Hepatocyte (in vitro differentiated cells): ENCODE measurements at regions not wholly inside any gene's neighbourhood (a gene's known extent, or its start where the extent isn't known, plus 50 kb on each side); places are given as distances from the start of the nearest gene placed in this dataset.
"Not testable (repeated sequence)": the region's sequence is repeated elsewhere in the genome, so short reads cannot be mapped to it uniquely, and the experiment has no call there.

ENCODE experiments used
- EZH2 ChIP-seq: fragments of 200-600 bp; sonication (generic); IDR thresholded peaks from 2 replicates; pipeline ENCODE4 v1.6.1; 2016; ENCODE audit warnings: antibody characterized with exemption, mild to moderate bottlenecking, borderline replicate concordance
- EZH2phosphoT487 ChIP-seq: fragments of 200-600 bp; sonication (generic); IDR thresholded peaks from one replicate; pipeline ENCODE4 v1.6.1; 2018; ENCODE audit warnings: antibody characterized with exemption, mild to moderate bottlenecking, low read depth, moderate library complexity; ENCODE audit not compliant: unreplicated experiment, severe bottlenecking
- TF ChIP-seq, protein P1 (sequence below): fragments of 200-600 bp; sonication (generic); IDR thresholded peaks from 2 replicates; pipeline ENCODE4 v1.5.1; 2016; ENCODE audit warnings: antibody characterized with exemption, mild to moderate bottlenecking; ENCODE audit not compliant: poor library complexity

DNA sequence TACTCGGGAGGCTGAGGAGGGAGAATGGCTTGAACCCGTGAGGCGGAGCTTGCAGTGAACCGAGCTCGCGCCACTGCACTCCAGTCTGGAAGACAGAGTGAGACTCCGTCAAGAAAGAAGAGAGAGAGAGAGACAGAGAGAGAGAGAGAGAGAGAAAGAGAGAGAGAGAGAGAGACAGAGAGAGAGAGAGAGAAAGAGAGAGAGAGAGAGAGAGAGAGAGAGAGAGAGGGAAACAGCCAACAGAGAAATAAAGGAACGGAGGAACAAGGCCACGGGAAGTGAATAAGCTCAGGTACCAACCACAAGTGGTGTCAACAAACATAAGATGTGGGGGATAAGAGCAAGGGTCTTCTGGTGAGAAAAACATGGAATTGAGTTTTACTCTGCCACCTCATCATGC lies 71.5 kb upstream of the LSM6 start:
- TF ChIP-seq, protein P1, sequence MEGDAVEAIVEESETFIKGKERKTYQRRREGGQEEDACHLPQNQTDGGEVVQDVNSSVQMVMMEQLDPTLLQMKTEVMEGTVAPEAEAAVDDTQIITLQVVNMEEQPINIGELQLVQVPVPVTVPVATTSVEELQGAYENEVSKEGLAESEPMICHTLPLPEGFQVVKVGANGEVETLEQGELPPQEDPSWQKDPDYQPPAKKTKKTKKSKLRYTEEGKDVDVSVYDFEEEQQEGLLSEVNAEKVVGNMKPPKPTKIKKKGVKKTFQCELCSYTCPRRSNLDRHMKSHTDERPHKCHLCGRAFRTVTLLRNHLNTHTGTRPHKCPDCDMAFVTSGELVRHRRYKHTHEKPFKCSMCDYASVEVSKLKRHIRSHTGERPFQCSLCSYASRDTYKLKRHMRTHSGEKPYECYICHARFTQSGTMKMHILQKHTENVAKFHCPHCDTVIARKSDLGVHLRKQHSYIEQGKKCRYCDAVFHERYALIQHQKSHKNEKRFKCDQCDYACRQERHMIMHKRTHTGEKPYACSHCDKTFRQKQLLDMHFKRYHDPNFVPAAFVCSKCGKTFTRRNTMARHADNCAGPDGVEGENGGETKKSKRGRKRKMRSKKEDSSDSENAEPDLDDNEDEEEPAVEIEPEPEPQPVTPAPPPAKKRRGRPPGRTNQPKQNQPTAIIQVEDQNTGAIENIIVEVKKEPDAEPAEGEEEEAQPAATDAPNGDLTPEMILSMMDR, result not testable (repeated sequence)
- not testable (repeated sequence) for TF ChIP-seq EZH2, EZH2phosphoT487
